ENCODE measurements at regions not wholly inside any gene's neighbourhood (a gene's known extent, or its start where the extent isn't known, plus 50 kb on each side); places are given as distances from the start of the nearest gene placed in this dataset.

GRCh38 chr6:169937389-169938261 lies 186.2 kb downstream of the ERMARD start:
- no peak for TF ChIP-seq CTCF (IDR thresholded peaks at IDR 0.05; ENCODE audit: low read depth, low read length)
- TF ChIP-seq POLR2A (IDR thresholded peaks at IDR 0.05; ENCODE audit: extremely low read depth, insufficient read length), result no peak
- TF ChIP-seq, protein P1, sequence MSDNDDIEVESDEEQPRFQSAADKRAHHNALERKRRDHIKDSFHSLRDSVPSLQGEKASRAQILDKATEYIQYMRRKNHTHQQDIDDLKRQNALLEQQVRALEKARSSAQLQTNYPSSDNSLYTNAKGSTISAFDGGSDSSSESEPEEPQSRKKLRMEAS (IDR thresholded peaks at IDR 0.05; ENCODE audit: low read depth, low read length), result no peak
